HepG2 (cell line): ENCODE measurements at regions not wholly inside any gene's neighbourhood (a gene's known extent, or its start where the extent isn't known, plus 50 kb on each side); places are given as distances from the start of the nearest gene placed in this dataset.

Experiments
- ATAC-seq: fragments of 200-7000 bp; cut with Tn5 transposase; 3 replicates; pipeline ENCODE4 v1.9.1; 2020; ENCODE audit warnings: mild to moderate bottlenecking, moderate library complexity
- BruUV-seq: library from RNA; stranded (reverse); fragments of 400-500 nt; replicated peaks from 2 replicates; lab custom pipeline; 2021; lab: Mats Ljungman, UMichigan
- CTCF ChIA-PET: fragments of 300-600 bp; formaldehyde crosslinking; extraction: SDS; loops from one replicate; lab custom pipeline; 2021; ENCODE audit warnings: low total read pairs, inconsistent platforms, low intra/inter-chr PET ratio; lab: Yijun Ruan, JAX
- POLR2A ChIA-PET: fragments of 350-600 bp; sonication (Branson Sonifier 250); formaldehyde crosslinking; loops from one replicate; lab custom pipeline; 2020; ENCODE audit warnings: antibody characterized with exemption, inconsistent platforms; lab: Yijun Ruan, JAX
- DNase-seq: peaks from one replicate; pipeline ENCODE4 v3.0.0-alpha.2; 2015; ENCODE audit warnings: low spot score
- FAIRE-seq: peaks from 3 replicates; lab custom pipeline; 2011; peaks lifted over from hg19 to GRCh38; lab: Jason Lieb, UNC
- H2AFZ ChIP-seq: one replicate; pipeline ENCODE4 v1.6.1; 2011; ENCODE audit warnings: low read length, inconsistent platforms
- H3K27ac ChIP-seq: fragments of 300-600 bp; 3 replicates; pipeline ENCODE4 v1.8.0; 2011; ENCODE audit warnings: mixed run types, mild to moderate bottlenecking, mixed read lengths, low read length, inconsistent platforms; ENCODE audit not compliant: insufficient read depth; ENCODE audit errors: extremely low read length
- H3K27me3 ChIP-seq, 2 experiments: fragments of 200-600 bp in 1 of 2; 2 replicates in 1 of 2; 3 replicates in 1 of 2; pipeline versions ENCODE4 v1.6.0 to v1.8.0; 2011; ENCODE audit warnings: low read length in 2 of 2, mild to moderate bottlenecking in 2 of 2, moderate library complexity in 2 of 2, inconsistent platforms in 1 of 2; ENCODE audit not compliant: insufficient read depth in 2 of 2, control insufficient read depth in 1 of 2
- H3K36me3 ChIP-seq, 2 experiments: fragments of 200-600 bp in 1 of 2; replicated peaks in 1 of 2; 2 replicates in 1 of 2; 3 replicates in 1 of 2; pipeline versions ENCODE4 v1.5.1 to v1.8.0; 2011; ENCODE audit warnings: low read length in 2 of 2, inconsistent platforms in 1 of 2; ENCODE audit not compliant: insufficient read depth in 2 of 2, control insufficient read depth in 1 of 2
- H3K4me1 ChIP-seq: 2 replicates; pipeline ENCODE4 v1.5.1; 2012; ENCODE audit warnings: low read length, inconsistent platforms; ENCODE audit not compliant: insufficient read depth
- H3K4me2 ChIP-seq: 2 replicates; pipeline ENCODE4 v1.6.0; 2011; ENCODE audit warnings: low read depth, low read length, inconsistent platforms
- H3K4me3 ChIP-seq, 3 experiments: fragments of 200-600 bp in 1 of 3; sonication (generic), shearing (Covaris generic) in 1 of 3; replicated peaks in 1 of 3; 2 replicates each; pipeline ENCODE4 v1.5.1; 2011 to 2016; ENCODE audit warnings: low read length in 3 of 3, inconsistent platforms in 2 of 3, low read depth in 2 of 3, mild to moderate bottlenecking in 2 of 3, control low read depth in 1 of 3, mixed read lengths in 1 of 3; ENCODE audit not compliant: insufficient read depth in 1 of 3
- H3K79me2 ChIP-seq: one replicate; pipeline ENCODE4 v1.6.1; 2011; ENCODE audit warnings: low read length, inconsistent platforms; ENCODE audit not compliant: insufficient read depth
- H3K9ac ChIP-seq: 2 replicates; pipeline ENCODE4 v1.6.0; 2011; ENCODE audit warnings: mild to moderate bottlenecking, low read depth, low read length, inconsistent platforms; ENCODE audit not compliant: insufficient read depth
- H3K9me3 ChIP-seq: 2 replicates; pipeline ENCODE4 v1.5.1; 2012; ENCODE audit warnings: mild to moderate bottlenecking, low read length
- H4K20me1 ChIP-seq: 2 replicates; pipeline ENCODE4 v1.6.0; 2011; ENCODE audit warnings: inconsistent platforms, mild to moderate bottlenecking, low read length, moderate library complexity; ENCODE audit not compliant: insufficient read depth
- ATF3 ChIP-seq: sonication (generic); formaldehyde crosslinking; IDR thresholded peaks from 2 replicates; pipeline ENCODE4 v1.4.0; 2020; ENCODE audit warnings: missing genetic modification reagents
- BCLAF1 ChIP-seq: fragments of 450-650 bp; IDR thresholded peaks from 2 replicates; pipeline ENCODE4 v1.6.1; 2017; ENCODE audit warnings: mild to moderate bottlenecking
- DBP ChIP-seq: sonication (generic); formaldehyde crosslinking; IDR thresholded peaks from 2 replicates; pipeline ENCODE4 v1.4.0; 2020; ENCODE audit warnings: missing genetic modification reagents; ENCODE audit errors: not compliant biosample characterization
- FOXM1 ChIP-seq: sonication (generic); formaldehyde crosslinking; IDR thresholded peaks from 2 replicates; pipeline ENCODE4 v1.5.0; 2020; ENCODE audit warnings: missing genetic modification reagents
- FOXP4 ChIP-seq: sonication (generic); formaldehyde crosslinking; IDR thresholded peaks from 2 replicates; pipeline ENCODE4 v1.4.0; 2020; ENCODE audit warnings: missing genetic modification reagents
- GMEB1 ChIP-seq: sonication (generic); formaldehyde crosslinking; IDR thresholded peaks from 2 replicates; pipeline ENCODE4 v1.5.1; 2020; ENCODE audit warnings: missing genetic modification reagents, mild to moderate bottlenecking, borderline replicate concordance
- ISX ChIP-seq: sonication (generic); formaldehyde crosslinking; conservative IDR thresholded peaks from 2 replicates; pipeline ENCODE4 v1.5.0; 2020; ENCODE audit warnings: missing genetic modification reagents
- MTA3 ChIP-seq: sonication (generic); formaldehyde crosslinking; IDR thresholded peaks from 2 replicates; pipeline ENCODE4 v1.4.0; 2020; ENCODE audit warnings: missing genetic modification reagents
- PATZ1 ChIP-seq: sonication (generic); formaldehyde crosslinking; IDR thresholded peaks from 2 replicates; pipeline ENCODE4 v1.4.0; 2020; ENCODE audit warnings: missing genetic modification reagents
- TAF1 ChIP-seq: sonication (generic); formaldehyde crosslinking; IDR thresholded peaks from 2 replicates; pipeline ENCODE4 v1.4.0; 2020; ENCODE audit warnings: missing genetic modification reagents
- TEF ChIP-seq: sonication (generic); formaldehyde crosslinking; IDR thresholded peaks from 2 replicates; pipeline ENCODE4 v1.5.0; 2020; ENCODE audit warnings: missing genetic modification reagents
- ZNF543 ChIP-seq: sonication (generic); formaldehyde crosslinking; IDR thresholded peaks from 2 replicates; pipeline ENCODE4 v1.4.0; 2020; ENCODE audit warnings: mild to moderate bottlenecking, missing genetic modification reagents
- ZNF563 ChIP-seq: sonication (generic); formaldehyde crosslinking; IDR thresholded peaks from 2 replicates; pipeline ENCODE4 v1.8.0; 2022; ENCODE audit warnings: mild to moderate bottlenecking, moderate library complexity, missing genetic modification reagents
- ZNF607 ChIP-seq: sonication (generic); formaldehyde crosslinking; IDR thresholded peaks from 2 replicates; pipeline ENCODE4 v1.5.1; 2020; ENCODE audit warnings: missing genetic modification reagents, mild to moderate bottlenecking, borderline replicate concordance
- ZNF709 ChIP-seq: sonication (generic); formaldehyde crosslinking; IDR thresholded peaks from 2 replicates; pipeline ENCODE4 v1.5.0; 2020; ENCODE audit warnings: mild to moderate bottlenecking, missing genetic modification reagents
- WGBS: methylation state at CpG from one replicate; pipeline ENCODE4 v1.1.6; 2017; ENCODE audit warnings: low lambda C conversion rate; 5-methylcytosine and 5-hydroxymethylcytosine counted together
- in situ Hi-C: cut with HindIII; loops from 2 replicates; pipeline ENCODE4 v1.10.0; 2017; ENCODE audit warnings: low pct_unique_long_range_greater_than_20kb; ENCODE audit not compliant: extremely low pct_ligation_motif_present
- intact Hi-C: fragments of 100-400 bp; cut with micrococcal nuclease; formaldehyde crosslinking; loops from one replicate; pipeline ENCODE4 v1.10.0; 2022; ENCODE audit not compliant: unreplicated experiment

- no peaks in the 10 kb centered on the region for H3K4me1 ChIP-seq
- 1% methylated on average over 3 of the region's 3 CpGs for WGBS
- POLR2A ChIA-PET, result no interaction called here
- H3K36me3 ChIP-seq, result no peaks in the 10 kb centered on the region
- H2AFZ ChIP-seq, result no peak overlapping the region
- no peak overlapping the region for H3K27ac ChIP-seq
- H3K9me3 ChIP-seq, result no peaks in the 10 kb centered on the region
- no TSS peak for BruUV-seq
- FAIRE-seq (no peak), ATAC-seq (no peak), DNase-seq (no peak)
- H4K20me1 ChIP-seq, result no peaks in the 10 kb centered on the region
- CTCF ChIA-PET, result no interaction called here
- H3K27me3 ChIP-seq, result no peaks in the 10 kb centered on the region
- no peaks in the 10 kb centered on the region for H3K79me2 ChIP-seq
- no peak overlapping the region for H3K9ac ChIP-seq
- no peak overlapping the region for H3K4me2 ChIP-seq
- intact Hi-C loops, result no loop called here
- in situ Hi-C loops, result no loop called here
- H3K4me3 ChIP-seq, result no peak overlapping the region
- TF ChIP-seq ZNF607 (CRISPR knock-in tag) (no peak), ISX (no peak), TEF (CRISPR knock-in tag) (no peak), FOXP4 (CRISPR knock-in tag) (no peak), BCLAF1 (no peak), DBP (CRISPR knock-in tag) (no peak), PATZ1 (no peak), TAF1 (CRISPR knock-in tag) (no peak), GMEB1 (CRISPR knock-in tag) (no peak), ZNF543 (CRISPR knock-in tag) (no peak), FOXM1 (CRISPR knock-in tag) (no peak), MTA3 (CRISPR knock-in tag) (no peak), ZNF709 (CRISPR knock-in tag) (no peak), ATF3 (CRISPR knock-in tag) (no peak), ZNF563 (CRISPR knock-in tag) (no peak)
Observed at GRCh38 chr7:79911420-79911819, 223.2 kb upstream of the GNAI1 start.
